Stomach smooth muscle (tissue), 2 donors: ENCODE measurements at regions not wholly inside any gene's neighbourhood (a gene's known extent, or its start where the extent isn't known, plus 50 kb on each side); places are given as distances from the start of the nearest gene placed in this dataset.

Experiments
- H3K27ac ChIP-seq: one replicate; pipeline ENCODE4 v1.7.0; 2013; ENCODE audit warnings: mild to moderate bottlenecking, low read length, inconsistent platforms
- H3K27me3 ChIP-seq, 2 donors: one replicate each; pipeline ENCODE4 v1.7.0; 2013; ENCODE audit warnings: low read length in 2 of 2; ENCODE audit not compliant: insufficient read depth in 2 of 2, control insufficient read depth in 1 of 2
- H3K36me3 ChIP-seq, 2 donors: one replicate each; pipeline ENCODE4 v1.7.0; 2013; ENCODE audit warnings: low read length in 2 of 2; ENCODE audit not compliant: control insufficient read depth in 2 of 2, insufficient read depth in 2 of 2
- H3K4me1 ChIP-seq: one replicate; pipeline ENCODE4 v1.7.0; 2013; ENCODE audit warnings: low read length; ENCODE audit not compliant: control insufficient read depth, insufficient read depth
- H3K4me3 ChIP-seq, 2 donors: one replicate each; pipeline ENCODE4 v1.7.0; 2013; ENCODE audit warnings: low read length in 2 of 2
- H3K9ac ChIP-seq, 2 donors: one replicate each; pipeline ENCODE4 v1.7.0; 2013; ENCODE audit warnings: low read length in 2 of 2, mild to moderate bottlenecking in 1 of 2
- H3K9me3 ChIP-seq, 2 donors: one replicate each; pipeline ENCODE4 v1.7.0; 2013; ENCODE audit warnings: low read length in 2 of 2; ENCODE audit not compliant: control insufficient read depth in 2 of 2
- donor health status: healthy.
- donor health status: Pancreatic carcinoma.

- no peak overlapping the region for H3K27ac ChIP-seq
- no peak overlapping the region for H3K9ac ChIP-seq
- H3K36me3 ChIP-seq = no peaks in the 10 kb centered on the region
- H3K4me1 ChIP-seq = no peaks in the 10 kb centered on the region
- no peak overlapping the region for H3K4me3 ChIP-seq
- no peaks in the 10 kb centered on the region for H3K9me3 ChIP-seq
- no peaks in the 10 kb centered on the region for H3K27me3 ChIP-seq
Observed at GRCh38 chr11:79932612-79933011, 491.8 kb upstream of the TENM4 start.

- H3K9me3 ChIP-seq = no peaks in the 10 kb centered on the region
- no peak overlapping the region for H3K9ac ChIP-seq
- H3K4me1 ChIP-seq = no peaks in the 10 kb centered on the region
- no peak overlapping the region for H3K27ac ChIP-seq
- no peaks in the 10 kb centered on the region for H3K36me3 ChIP-seq
- no peak overlapping the region for H3K4me3 ChIP-seq
- no peaks in the 10 kb centered on the region for H3K27me3 ChIP-seq
Observed at GRCh38 chr11:79931692-79932091, 490.9 kb upstream of the TENM4 start.

DNA sequence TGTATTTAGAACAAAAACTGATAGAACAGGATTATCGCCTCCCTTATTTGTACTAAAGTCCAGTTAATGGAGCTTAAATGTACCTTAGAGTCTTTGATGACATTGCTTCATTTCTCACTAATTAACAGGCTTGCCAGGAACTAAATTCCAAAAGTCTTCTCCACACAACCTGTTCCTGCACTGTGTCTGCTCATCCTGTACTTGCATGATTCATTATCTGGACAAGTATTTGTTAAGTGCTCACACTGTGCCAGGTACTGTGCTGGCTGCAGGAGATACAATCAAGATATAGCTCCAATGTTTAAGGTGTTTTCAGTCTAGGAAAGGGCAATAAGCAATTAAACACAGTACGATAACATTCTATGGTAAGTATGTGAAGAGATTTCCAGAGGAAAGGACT is 485.9 kb upstream of the TENM4 start:
- H3K27me3 ChIP-seq = no peaks in the 10 kb centered on the region

GRCh38 chr11:79925570-79925969 is 484.7 kb upstream of the TENM4 start:
- no peaks in the 10 kb centered on the region for H3K4me1 ChIP-seq
- H3K4me3 ChIP-seq = no peak overlapping the region
- H3K27me3 ChIP-seq = no peaks in the 10 kb centered on the region
- no peak overlapping the region for H3K9ac ChIP-seq
- no peaks in the 10 kb centered on the region for H3K9me3 ChIP-seq
- no peak overlapping the region for H3K27ac ChIP-seq
- no peaks in the 10 kb centered on the region for H3K36me3 ChIP-seq

More for the DNA sequence above, 485.9 kb upstream of the TENM4 start:
- H3K36me3 ChIP-seq = no peaks in the 10 kb centered on the region
- no peaks in the 10 kb centered on the region for H3K4me1 ChIP-seq
- H3K4me3 ChIP-seq = no peak overlapping the region
- H3K27ac ChIP-seq = no peak overlapping the region
- H3K9ac ChIP-seq = no peak overlapping the region
- H3K9me3 ChIP-seq = no peaks in the 10 kb centered on the region

GRCh38 chr11:79922641-79923040 is 481.8 kb upstream of the TENM4 start:
- Histone ChIP-seq H3K9me3 (no peaks in the 10 kb centered on the region), H3K27ac (no peak overlapping the region), H3K4me3 (no peak overlapping the region), H3K36me3 (no peaks in the 10 kb centered on the region), H3K9ac (no peak overlapping the region), H3K4me1 (no peaks in the 10 kb centered on the region), H3K27me3 (no peaks in the 10 kb centered on the region)

GRCh38 chr11:79920480-79920879 is 479.6 kb upstream of the TENM4 start:
- Histone ChIP-seq H3K4me3 (no peak overlapping the region), H3K27ac (no peak overlapping the region), H3K4me1 (no peaks in the 10 kb centered on the region), H3K36me3 (no peaks in the 10 kb centered on the region), H3K9me3 (no peaks in the 10 kb centered on the region), H3K27me3 (no peaks in the 10 kb centered on the region), H3K9ac (no peak overlapping the region)

DNA sequence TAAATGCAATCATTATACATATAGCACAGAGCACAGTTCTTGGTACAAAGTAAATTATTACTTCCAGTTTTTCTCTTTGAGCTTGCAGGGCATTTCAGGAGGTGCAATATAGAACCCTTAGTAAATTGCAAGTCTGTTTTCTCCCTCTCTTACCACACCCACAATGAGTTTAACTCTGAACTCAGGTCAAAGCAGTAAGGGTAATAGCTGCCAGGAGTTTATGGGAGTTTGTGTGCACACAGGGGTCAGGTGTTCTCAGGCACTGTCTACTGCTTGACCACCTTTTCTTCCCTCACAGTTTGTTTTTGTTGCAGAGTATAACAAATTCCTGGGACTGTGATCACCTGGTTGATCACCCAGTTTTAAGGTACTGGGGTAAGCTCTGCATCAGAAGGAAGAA is 478.5 kb upstream of the TENM4 start:
- no peaks in the 10 kb centered on the region for H3K27me3 ChIP-seq
- no peaks in the 10 kb centered on the region for H3K4me1 ChIP-seq

DNA sequence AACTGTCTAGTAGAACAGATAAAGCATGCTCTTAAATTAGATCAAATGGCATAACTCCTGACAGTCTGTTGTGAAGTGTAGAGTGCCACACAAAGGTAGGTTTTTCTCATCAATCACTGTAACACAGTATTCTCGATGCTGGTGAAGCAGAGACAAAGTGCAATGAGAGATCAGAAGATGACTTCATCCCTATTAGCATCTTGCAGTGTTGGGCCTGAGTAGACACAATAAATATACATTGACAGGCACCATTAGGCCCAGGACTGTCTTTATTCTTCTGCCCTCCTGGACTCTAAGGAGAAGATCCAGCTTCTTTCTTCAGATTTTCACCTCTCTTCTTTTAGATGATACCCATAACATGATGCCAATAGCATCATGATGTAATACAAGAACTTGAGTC is 478.0 kb upstream of the TENM4 start:
- H3K36me3 ChIP-seq = no peaks in the 10 kb centered on the region
- H3K9ac ChIP-seq = no peak overlapping the region
- no peaks in the 10 kb centered on the region for H3K4me1 ChIP-seq
- no peak overlapping the region for H3K4me3 ChIP-seq
- H3K27me3 ChIP-seq = no peaks in the 10 kb centered on the region
- no peak overlapping the region for H3K27ac ChIP-seq
- H3K9me3 ChIP-seq = no peaks in the 10 kb centered on the region

More for the DNA sequence above, 478.5 kb upstream of the TENM4 start:
- H3K9ac ChIP-seq = no peak overlapping the region
- no peak overlapping the region for H3K27ac ChIP-seq
- H3K36me3 ChIP-seq = no peaks in the 10 kb centered on the region
- no peak overlapping the region for H3K4me3 ChIP-seq
- no peaks in the 10 kb centered on the region for H3K9me3 ChIP-seq

GRCh38 chr11:79906164-79906563 is 465.3 kb upstream of the TENM4 start:
- Histone ChIP-seq H3K4me1 (no peaks in the 10 kb centered on the region), H3K27me3 (no peaks in the 10 kb centered on the region), H3K4me3 (no peak overlapping the region), H3K9me3 (peaks cover 0 to 5% of the 10 kb centered on the region in 2 donors), H3K9ac (no peak overlapping the region), H3K27ac (no peak overlapping the region), H3K36me3 (no peaks in the 10 kb centered on the region)

DNA sequence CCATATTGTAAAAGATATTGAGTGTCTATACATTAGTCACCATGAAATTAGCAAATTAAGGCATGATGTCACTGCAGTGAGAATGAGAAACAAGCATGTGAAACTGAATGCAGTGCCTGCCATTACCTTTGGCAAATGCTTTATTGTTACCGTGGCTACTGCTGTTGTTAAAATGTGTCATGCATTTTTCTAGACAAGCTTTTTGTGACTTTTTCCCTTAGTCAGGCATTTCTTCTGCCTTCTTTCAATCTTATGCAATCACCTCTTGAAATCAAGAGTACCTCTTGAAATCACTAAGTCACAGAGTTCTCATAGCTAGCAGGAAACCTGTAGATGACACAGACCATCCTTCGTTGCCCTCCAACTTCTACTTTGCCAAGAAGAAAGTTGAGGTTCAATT is 461.7 kb upstream of the TENM4 start:
- Histone ChIP-seq H3K36me3 (no peaks in the 10 kb centered on the region), H3K4me1 (no peaks in the 10 kb centered on the region), H3K27me3 (no peaks in the 10 kb centered on the region), H3K9me3 (no peaks in the 10 kb centered on the region), H3K27ac (no peak overlapping the region), H3K9ac (no peak overlapping the region), H3K4me3 (no peak overlapping the region)

- Histone ChIP-seq H3K36me3 (no peaks in the 10 kb centered on the region), H3K27ac (no peak overlapping the region), H3K27me3 (no peaks in the 10 kb centered on the region), H3K9ac (no peak overlapping the region), H3K4me1 (no peaks in the 10 kb centered on the region), H3K4me3 (no peak overlapping the region), H3K9me3 (no peaks in the 10 kb centered on the region)
Observed at GRCh38 chr11:79897896-79898295, 457.1 kb upstream of the TENM4 start.
